LoVo (cell line): ENCODE measurements at regions not wholly inside any gene's neighbourhood (a gene's known extent, or its start where the extent isn't known, plus 50 kb on each side); places are given as distances from the start of the nearest gene placed in this dataset.

Source experiments
- DNase-seq: peaks from one replicate; pipeline ENCODE4 v3.0.0-alpha.2; 2016; ENCODE audit warnings: low spot score

DNA sequence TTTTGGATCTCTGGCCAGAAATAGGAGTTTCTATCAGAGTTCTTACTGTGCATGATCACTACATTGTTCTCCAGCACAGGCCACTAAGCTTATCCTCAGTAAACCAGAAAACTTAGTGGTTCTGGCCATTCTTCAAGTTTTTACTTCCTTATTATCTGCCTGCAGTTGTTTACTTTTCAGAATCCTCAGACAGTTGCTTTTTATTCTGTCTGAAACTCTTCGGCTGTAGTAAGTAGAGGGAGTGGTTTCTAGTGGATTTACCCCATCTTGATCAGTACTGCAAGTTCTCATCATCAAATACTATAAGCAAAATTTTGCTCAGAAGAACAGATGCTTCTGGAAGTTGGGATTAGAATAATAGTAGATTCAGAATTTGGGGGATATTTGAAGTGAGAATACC, 193.0 kb upstream of the RARB start:
- no peak for DNase-seq

DNA sequence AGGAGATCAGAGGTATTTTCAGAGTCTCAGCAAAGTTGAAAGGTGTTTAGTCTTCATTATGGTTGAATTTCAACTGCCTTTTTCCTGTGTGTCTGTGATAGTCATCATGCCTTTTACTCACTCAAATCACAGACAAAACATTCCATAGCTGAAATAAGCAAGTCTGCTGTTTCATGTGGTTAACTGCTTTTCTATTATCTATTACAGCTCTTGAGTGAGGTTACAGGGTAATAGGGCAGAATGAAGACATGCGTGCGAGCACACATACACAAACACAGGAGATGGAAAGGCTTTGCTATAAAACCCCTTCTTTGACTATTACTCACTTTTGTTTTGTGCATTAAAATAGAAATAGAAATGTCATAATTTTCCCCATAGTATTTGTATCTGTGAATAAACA, 192.6 kb upstream of the RARB start:
- DNase-seq = no peak

DNA sequence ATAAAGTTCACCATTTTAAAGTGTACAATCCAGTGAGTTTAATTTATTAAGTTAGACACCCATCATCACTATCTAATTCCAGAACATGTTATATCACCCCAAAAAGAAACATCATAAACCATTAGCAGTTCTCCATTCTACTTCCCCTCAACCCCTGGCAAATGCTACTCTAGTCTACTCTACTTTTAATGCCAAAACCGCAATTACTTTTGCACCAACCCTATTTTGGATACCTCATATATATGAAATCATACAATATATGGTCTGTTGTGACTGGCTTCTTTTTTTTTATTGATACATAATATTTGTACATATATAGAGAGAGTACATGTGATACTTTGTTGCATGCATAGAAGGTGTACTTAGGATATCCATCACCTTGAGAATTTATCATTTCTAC, 190.5 kb upstream of the RARB start:
- DNase-seq = no peak

DNA sequence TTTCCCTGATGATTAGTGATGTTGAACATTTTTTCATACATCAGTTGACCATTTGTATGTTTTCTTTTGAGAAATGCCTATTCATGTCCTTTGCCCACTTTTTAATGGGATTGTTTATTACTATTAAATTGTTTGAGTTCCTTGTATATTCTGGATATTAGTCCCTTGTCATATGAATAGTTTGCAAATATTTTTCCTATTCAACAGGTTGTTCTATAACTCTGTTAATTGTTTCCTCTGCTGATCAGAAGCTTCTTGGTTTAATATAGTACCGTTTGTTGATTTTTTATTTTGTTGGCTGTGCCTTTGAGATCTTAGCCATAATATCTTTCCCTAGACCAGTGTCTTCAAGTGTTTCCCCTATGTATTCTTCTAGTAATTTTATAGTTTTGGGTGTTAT, 189.0 kb upstream of the RARB start:
- DNase-seq = no peak

DNA sequence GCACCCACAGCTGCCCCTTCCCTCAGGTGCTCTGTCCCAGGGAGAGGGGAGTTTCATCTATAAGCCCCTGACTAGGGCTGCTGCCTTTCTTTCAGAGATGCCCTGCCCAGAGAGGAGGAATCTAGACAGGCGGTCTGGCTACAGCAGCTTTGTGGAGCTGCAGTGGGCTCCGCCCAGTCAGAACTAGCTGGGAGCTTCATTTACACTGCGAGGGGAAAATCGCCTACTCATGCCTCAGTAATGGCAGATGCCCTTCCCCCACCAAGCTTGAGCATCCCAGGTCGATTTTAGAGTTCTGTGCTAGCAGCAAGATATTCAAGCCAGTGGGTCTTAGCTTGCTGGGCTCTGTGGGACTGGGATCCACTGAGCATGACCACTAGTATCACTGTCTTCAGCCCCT, 181.2 kb upstream of the RARB start:
- DNase-seq = no peak

DNA sequence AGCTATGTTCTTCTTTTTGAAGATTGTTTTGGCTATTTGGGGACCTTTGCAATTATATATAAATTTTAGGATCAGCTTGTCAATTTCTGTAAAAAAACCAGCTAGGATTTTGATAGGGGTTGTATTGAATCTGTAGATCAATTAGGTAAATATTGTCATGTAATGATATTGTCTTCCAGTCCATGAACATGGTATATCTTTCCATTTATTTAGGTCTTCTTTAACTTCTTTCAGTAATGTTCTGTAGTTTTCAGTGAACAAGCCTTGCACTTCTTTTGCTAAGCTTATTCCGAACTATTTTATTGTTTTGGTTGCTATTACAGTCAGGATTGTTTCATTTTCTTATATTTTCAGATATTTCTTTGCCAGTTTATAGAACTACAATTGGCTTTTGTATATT, 175.8 kb upstream of the RARB start:
- no peak for DNase-seq

DNA sequence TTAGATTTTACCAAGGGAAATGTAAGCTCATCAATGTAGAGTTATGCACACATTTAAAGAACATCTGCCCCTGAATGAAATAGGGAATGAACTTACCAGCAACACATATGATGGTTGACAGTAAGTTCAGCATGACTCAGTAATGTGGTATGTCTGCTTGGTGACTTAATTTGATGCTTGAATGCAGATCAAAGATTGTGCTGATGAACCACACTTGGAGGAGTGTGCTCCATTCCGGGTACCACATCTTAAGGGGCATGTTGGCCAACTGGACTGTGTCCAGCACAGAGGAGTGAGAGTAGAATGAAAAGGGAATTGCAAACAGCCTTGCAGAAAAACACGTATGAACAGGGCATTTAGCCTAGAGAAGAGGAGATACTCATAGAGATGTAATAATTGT, 171.0 kb upstream of the RARB start:
- no peak for DNase-seq

DNA sequence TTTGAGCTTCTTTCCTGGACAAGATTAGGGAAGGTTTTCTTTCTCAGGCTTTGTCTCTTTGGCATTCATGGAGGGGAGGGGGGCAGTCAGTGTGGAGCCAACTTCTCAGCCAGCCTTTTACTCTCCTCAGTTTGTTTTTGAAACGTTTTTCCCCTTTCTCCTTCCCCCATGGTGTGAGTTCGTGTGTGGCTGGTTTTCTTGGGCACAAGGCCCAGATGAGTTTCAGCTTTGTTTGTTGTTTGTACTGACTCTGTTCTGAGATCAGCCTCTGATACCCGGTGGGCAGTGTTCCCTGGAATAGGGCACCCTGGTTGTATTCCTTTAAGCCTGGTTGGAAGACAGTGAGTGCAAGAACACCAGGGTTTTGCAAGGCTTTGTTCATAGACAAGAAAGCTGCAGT, 168.2 kb upstream of the RARB start:
- no peak for DNase-seq

DNA sequence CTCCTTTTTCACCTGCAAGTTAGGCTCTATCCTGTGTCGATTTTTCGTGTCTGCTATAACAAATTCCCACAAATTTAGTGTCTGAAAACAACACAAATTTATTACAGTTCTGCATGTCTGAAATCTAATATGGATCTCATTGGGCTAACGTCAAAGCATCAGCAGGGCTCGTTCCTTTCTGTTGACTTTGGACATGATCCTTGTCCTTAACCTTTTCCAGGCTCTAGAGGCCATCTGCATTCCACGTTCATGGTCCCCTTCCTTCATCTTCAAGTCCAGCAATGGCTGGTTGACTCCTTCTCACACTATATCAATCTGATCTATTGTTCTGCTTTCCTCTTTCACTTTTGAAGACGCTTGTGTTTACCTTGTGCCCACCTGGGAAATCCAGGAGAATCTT, 165.7 kb upstream of the RARB start:
- no peak for DNase-seq

DNA sequence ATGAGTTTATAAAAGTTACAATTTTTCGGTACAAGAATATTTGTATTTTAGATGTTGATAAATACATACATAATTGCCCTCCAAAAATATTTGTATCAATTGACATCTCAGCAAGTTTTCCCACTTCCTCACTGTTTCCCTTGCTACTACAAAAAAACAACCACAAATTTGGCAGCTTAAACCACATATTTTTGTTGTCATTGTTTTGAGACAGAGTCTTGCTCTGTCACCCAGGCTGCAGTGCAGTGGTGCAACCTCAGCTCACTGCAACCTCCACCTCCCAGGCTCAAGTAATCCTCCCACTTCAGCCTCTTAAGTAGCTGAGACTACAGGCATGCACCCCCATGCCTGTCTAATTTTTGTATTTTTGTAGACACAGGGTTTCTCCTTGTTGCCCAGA, 162.8 kb upstream of the RARB start:
- no peak for DNase-seq

DNA sequence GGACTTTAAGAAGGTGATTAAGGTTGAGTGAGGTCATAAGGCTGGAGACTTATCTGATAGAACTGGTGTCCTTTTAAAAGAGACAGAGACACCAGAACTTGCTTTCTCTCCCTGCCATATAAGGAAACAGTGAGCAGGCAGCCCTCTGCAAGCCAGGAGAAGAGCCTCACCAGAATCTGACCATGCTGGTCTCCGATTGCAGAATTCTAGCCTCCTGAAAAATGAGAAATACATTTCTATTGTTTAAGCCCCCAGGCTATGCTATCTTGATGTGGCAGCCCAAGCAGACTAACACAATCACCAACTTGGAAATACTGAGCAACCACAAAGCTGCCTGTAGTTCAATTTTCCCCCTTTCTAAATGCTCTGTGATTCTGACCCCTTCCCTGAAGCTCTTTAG, 161.4 kb upstream of the RARB start:
- DNase-seq = no peak

DNA sequence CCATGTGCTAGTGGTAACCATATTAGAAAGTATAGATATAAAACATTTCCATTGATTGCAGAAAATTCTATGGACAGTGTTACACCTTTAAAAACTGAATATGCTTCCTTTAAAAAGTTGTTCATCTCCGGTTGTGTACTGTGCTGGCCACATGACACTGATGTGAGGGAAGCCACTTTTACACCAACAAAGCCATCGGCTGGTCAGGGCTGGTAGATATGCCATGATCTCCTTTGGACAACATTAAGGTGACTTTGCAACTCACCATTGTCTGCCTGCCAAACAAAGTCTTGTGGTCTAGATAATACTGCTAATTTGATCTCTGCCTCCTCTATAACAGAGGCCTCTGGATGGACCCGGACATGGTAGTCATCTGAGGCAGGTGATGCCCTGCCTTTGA, 156.0 kb upstream of the RARB start:
- no peak for DNase-seq

DNA sequence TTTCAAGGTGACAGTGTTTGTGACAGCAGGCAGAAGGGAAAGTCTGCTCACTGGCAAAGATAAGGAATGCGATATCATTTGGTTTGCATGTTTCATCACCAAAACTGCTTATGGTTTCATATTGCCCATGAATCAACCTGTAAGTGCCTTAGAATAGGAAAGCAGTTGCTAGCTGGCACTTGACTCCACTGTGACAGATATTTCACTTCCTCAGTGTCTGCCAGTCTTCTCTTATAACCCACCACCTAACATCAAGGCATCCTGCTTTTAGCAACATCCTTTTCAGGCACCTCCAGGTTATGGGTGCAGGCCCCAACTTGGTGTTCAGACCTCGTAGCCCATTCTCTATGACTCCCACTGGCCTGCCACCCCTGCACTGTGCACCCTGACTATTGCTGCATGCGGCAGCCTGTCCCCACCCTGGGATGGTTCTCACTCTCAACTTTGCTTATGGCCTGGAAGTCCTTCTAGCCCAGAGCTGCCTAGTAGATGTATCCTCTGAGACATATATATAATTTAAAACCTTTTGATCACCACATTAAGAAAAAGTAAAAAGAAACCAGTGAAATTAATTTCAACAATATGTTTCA, 154.4 kb upstream of the RARB start:
- DNase-seq = no peak

DNA sequence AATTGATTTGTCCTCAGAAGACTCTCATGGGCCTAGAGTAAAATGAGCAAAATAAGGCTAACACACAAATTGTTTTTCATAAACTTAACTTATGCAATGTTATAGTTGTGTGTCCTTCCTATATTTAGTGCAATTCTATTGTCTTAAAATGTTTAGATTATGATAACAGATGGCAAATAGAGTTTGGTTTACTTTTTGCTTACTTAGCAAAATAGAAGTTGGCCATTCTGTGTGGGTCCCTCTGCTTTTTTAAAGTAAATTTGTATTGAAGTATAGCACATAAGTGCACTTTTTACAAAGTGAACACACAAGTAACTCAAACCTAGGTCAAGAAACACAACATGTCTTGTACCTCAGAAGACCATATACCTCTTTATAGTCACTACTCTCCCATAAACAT, 150.6 kb upstream of the RARB start:
- DNase-seq = no peak

DNA sequence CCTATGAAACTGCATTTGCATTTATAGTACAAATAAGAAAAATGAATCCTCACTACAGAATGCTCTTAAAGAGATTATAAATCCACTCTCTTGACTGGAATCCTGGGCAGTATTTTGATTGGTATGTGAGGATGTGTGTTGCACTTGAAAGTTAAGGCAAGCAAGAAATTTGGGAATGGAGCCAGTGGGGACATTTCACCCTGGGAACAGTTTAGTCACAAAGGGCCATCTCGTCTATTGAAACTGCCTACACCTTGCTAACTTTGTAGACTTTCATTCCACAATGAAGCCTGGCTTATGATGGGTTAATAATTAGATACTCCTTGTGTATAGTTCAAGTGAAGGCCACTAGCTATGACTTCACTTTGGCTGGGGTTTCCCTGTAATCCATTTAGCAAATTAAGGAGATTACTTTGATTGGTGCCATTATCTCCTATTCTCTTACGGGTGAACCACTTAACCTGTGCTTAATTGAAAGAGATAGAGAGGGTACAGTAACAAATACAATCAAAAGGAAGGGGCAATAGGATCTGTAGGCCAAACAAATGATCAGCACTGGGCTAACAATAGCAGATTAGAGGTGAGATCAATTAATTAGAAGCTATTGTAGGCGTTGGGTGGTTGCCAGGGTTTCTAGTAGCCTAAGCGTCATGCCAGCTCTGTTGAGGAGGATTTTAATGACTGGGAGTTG, 146.9 kb upstream of the RARB start:
- DNase-seq = no peak

DNA sequence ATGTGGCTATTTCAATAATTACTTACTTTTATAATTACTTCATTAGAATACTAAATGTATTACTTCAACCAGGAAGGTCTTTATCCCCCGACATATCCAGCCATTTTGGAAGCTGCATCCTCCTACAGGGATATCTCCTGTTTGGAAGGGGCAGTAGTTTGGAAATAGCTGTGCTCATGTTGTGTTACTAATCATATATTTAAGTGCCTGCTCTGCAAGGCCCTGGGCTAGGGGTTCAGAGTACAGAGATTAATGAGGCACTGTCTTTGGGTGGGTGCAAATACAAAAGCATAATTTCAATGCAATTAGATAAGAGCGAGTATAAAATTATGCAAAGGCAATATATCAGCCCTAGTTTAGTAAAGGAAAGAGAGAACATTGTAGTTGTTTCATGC, 146.3 kb upstream of the RARB start:
- no peak for DNase-seq

DNA sequence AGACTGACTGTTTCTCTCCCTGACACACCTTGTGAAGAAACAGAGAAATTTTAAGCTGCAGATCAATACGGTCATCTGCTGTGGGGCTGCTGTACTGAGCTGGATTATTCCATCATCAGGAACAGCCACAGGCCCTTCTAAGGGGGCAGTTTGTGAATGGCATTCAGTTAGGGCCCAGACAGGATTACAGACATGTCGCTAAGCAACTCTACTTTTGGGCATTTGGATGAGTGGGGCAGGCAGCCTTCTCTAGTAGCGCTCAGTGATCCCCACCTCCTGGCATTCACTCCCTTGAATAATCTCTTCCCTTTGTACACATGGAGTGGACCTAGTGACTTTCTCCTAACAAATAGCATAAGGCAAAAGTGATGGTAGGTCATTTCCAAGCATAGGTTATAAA, 144.4 kb upstream of the RARB start:
- no peak for DNase-seq

DNA sequence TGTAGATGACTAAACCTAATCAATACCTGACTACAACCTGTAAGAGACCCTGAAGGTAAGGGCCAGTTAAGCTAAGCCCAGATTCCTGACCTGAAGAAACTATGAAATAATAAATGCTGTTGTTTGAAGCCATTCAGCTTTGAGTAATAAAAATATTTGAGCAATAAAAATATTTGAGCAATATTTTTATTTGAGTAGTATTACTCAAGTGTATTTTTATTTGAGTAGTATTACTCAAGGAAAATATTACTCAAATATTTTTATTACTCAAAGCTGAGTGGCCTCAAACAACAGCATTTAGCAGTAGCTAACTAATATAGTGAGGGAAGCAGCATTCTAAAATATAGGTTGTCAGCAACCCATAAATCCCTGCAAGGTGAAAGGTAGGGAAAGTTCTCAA, 143.8 kb upstream of the RARB start:
- DNase-seq = no peak

DNA sequence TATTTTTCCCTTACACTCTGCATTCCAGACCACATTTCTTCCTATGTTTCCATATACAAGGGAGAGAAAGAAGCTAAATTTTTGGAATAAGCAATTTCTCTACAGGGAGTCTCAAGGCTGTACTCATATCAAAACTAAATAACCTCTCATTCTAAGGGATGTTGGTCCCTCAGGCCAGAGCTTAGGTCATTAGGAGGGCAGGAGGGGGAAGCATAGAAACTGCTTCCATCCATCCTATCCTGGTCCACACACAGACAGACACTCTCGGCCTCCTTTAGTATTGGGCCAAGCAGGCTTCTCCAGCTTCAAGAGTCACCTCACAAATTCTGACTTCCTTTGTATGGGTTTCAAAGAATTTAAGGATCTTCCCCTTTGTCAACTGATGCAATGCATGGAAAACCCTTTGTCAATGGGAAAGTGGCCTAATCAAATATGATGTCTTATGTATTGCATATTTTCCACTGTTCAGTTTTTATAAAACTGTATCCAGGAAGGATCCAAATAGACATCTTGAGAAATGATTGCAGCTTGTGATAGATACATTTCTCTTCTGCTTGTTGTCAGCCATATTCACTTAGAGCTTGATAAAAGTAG, 140.7 kb upstream of the RARB start:
- DNase-seq = no peak

DNA sequence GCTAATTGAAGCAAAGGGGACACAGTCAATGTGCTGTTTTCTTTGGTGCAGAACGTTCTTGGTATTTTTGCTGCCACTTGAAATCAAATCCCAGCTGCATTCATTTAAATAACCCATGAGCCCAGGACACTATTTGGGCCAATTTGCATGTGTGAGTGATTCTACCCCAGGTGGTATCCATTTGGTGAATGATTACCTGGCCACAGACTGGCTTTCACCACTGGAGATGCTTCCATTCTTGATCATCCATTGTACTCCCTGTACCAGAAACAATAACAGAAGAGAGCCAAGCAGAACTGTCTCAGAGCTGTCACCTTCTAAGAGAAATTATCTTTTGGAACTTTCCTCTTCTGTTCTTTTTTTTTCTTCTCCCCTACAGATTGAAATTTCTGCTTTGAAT, 139.7 kb upstream of the RARB start:
- no peak for DNase-seq

DNA sequence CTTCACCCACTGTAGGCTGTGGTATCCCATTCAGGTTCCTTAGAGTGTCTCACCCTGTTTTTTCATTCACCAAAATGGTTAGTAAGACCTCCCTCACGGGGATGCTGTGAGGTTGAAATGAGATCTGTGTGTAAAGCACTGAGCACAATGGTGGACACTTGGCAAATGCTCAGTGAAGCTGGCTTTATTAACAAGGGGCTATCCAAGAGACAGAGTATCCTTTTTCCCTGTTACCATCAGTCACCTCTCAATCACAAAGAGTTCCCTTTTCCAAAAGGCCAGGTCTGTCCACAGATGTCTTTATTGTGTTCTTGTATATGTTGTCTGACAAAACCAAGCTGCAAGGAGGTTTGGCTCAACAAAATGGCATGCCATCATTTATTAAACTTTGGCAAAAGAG, 138.9 kb upstream of the RARB start:
- no peak for DNase-seq

DNA sequence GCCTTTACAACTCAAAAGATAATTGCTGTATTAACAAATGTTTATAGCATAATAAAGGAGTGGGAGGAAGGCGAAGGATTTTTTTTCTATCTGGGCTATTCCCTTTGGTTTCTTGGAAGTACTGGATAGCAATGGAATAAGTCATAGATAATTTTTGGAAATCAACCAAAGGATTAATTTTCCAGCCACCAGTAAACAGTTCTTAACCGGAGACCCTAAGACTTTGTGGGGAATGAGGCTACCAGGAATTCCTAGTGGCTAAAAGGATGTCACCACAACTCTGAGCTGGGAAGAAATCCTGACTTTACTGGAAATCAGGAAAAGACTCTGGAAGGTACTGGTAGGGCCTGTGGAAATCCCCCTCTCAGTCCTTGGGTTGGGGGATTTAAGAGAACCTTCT, 138.4 kb upstream of the RARB start:
- DNase-seq = no peak

DNA sequence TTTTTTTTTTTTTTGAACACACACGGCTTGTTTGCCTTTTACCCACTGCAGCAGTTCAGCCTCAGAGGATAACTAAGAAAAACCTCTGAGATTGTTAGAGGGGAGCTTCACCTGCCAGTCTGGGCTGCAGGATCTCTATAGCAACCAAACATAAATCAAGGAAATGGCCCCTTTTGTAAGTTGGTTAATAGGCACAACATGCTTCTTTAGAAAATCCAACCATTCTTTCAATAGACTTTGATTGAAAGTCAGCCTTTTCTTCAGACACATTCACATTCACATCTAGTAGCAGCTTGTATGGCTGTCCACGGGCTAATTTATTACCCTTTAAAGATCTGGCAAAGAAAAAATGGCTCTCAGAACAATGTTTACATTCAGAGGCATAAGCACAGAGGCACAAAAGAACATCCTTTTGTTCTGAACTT, 136.6 kb upstream of the RARB start:
- no peak for DNase-seq

DNA sequence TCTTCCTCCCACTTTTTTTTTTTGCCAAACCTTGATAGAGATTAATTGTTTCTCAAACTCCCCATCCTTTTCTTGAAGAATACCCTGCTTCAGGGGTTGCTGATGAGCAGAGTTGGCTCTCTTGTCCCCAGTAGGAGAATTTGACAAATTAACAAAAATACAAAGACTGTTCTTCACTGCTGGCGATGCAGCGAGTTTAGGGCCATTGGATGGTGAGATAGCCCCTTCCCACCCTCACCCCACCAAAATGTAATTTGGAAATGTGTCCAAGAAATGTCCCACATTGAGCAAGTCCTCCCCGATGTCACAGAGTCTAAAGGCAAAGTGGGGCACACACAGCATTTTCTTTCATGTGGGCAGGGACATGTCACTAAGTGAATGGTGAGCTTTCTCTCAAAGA, 136.0 kb upstream of the RARB start:
- DNase-seq = no peak
